DOHH2 (cell line): ENCODE measurements at regions not wholly inside any gene's neighbourhood (a gene's known extent, or its start where the extent isn't known, plus 50 kb on each side); places are given as distances from the start of the nearest gene placed in this dataset.

Experiments used
- EZH2phosphoT487 ChIP-seq: fragments of 200-600 bp; sonication (generic); IDR thresholded peaks from 2 replicates; pipeline ENCODE4 v1.6.1; 2017; ENCODE audit warnings: borderline replicate concordance, mild to moderate bottlenecking, antibody characterized with exemption, low read length, moderate library complexity, mixed read lengths
- TF ChIP-seq, protein P1 (sequence below): fragments of 200-600 bp; sonication (generic); IDR thresholded peaks from one replicate; pipeline ENCODE4 v1.5.1; 2014; ENCODE audit warnings: antibody characterized with exemption, mild to moderate bottlenecking, low read depth, low read length; ENCODE audit not compliant: poor library complexity, severe bottlenecking

DNA sequence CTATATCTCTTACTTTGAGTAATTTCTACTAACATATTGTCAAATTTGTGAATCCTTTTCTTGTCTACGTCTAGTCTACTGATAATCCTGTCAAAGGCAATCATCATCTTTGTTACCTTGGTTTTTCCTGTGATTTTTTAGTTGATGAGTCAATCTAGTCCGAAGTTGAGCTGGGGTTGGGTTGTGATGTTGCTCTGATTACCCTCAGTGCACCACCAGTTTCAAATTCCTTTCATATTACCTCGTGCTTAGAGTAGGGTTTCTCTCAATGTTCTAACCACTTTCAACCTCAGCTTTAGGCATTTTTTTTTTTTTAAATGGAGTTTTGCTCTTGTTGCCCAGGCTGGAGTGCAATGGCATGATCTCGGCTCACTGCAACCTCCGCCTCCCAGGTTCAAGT, 186.8 kb downstream of the BTG1 start:
- TF ChIP-seq, protein P1, sequence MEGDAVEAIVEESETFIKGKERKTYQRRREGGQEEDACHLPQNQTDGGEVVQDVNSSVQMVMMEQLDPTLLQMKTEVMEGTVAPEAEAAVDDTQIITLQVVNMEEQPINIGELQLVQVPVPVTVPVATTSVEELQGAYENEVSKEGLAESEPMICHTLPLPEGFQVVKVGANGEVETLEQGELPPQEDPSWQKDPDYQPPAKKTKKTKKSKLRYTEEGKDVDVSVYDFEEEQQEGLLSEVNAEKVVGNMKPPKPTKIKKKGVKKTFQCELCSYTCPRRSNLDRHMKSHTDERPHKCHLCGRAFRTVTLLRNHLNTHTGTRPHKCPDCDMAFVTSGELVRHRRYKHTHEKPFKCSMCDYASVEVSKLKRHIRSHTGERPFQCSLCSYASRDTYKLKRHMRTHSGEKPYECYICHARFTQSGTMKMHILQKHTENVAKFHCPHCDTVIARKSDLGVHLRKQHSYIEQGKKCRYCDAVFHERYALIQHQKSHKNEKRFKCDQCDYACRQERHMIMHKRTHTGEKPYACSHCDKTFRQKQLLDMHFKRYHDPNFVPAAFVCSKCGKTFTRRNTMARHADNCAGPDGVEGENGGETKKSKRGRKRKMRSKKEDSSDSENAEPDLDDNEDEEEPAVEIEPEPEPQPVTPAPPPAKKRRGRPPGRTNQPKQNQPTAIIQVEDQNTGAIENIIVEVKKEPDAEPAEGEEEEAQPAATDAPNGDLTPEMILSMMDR: no peak
- no peak for TF ChIP-seq EZH2phosphoT487
